HG03354 (cell line): ENCODE measurements at regions not wholly inside any gene's neighbourhood (a gene's known extent, or its start where the extent isn't known, plus 50 kb on each side); places are given as distances from the start of the nearest gene placed in this dataset.
"Not testable (repeated sequence)": the region's sequence is repeated elsewhere in the genome, so short reads cannot be mapped to it uniquely, and the experiment has no call there.

Experiments used
- ATAC-seq: cut with Tn5 transposase; IDR thresholded peaks from one replicate; pipeline ENCODE4 v1.9.1; 2021; ENCODE audit warnings: mild to moderate bottlenecking; ENCODE audit not compliant: unreplicated experiment, poor library complexity, severe bottlenecking

DNA sequence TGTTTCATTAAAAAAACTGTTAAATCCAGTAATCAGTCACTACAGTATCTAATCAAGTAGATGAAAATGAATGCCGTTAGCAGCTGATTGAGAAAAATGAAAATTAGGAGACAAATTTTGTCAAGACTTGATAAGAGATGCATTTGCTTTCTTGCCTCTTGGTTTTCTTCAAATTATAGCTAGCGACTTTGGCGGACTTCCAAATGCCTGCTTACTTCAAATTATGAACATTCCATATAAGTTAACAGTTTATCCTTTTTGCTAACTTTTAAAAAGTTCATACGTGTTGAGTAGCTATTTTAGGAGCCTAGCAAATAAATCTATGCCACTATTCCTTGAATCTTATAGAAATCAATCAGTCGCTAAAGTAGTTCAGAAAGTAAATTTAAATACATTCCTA is 58.8 kb downstream of the PPP4R3C start:
- ATAC-seq, result no peak

DNA sequence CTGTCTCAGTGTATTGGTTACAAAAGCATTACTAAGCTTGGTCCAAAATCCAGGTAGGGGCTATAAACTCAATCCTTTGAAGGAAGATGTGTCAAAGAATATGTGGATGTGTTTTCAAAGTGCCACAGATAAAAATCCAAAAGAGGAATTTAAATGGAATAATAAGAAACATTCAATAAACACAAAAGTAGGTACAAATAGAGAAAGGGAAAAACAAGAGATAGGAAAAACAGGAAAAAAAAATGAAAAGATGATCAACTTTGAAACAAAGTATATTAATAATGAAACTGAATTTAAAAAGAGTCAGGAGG is 64.0 kb downstream of the PPP4R3C start:
- ATAC-seq, result no peak

GRCh38 chrX:27391623-27392022 is 71.5 kb downstream of the PPP4R3C start:
- ATAC-seq, result no peak

DNA sequence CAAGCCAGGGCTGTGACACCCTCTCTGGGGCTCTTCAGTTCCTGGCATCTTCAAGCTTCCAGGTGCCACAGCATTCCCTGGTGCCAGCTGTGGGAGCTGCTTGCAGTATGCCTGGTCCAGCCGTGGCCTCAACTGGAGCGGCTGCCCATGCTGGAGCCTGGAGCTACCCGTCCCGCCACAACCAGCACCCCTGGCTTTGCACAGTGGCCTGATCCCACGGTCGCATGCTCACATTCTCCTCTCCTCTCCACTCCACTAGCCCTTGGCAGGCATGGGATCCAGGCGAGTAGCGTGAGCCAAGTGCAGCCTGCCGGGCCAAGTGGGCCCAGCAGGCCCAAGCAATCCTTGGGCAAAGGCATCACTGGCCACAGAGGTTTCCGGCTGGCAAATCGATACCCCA is 81.7 kb downstream of the PPP4R3C start:
- ATAC-seq, result no peak

DNA sequence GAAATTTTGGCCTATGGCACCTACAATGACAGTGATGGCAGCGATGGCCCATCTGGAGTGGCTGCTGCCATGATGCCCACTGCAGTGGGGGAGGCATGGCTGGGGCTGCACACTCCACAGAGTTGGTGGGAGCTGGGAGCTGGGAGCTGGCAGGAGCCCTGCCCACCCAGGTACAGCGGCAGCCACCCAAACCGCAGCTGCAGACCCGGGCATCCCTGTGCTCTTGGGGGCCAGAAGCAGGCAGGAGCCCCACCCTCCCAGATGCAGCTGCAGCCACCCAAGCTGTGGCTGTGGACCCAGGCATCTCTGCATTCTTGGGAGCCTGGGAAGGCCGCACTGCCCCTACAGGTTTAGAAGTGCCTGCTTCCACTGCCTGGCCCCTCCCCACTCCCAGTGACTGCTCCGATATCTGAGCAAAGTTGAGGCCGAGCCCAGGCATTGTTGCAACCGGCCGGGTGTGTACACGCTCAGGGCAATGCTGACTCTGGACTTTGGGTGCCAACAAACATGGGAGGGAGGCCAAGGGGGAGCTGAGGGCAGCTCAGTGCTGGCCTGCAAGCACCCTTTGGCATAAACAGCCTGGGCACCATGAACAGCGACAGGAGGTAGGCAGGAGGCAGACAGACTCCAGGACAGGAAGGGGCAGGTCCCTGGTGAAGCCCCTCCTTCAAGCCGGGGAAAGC is 82.8 kb downstream of the PPP4R3C start:
- no peak for ATAC-seq

DNA sequence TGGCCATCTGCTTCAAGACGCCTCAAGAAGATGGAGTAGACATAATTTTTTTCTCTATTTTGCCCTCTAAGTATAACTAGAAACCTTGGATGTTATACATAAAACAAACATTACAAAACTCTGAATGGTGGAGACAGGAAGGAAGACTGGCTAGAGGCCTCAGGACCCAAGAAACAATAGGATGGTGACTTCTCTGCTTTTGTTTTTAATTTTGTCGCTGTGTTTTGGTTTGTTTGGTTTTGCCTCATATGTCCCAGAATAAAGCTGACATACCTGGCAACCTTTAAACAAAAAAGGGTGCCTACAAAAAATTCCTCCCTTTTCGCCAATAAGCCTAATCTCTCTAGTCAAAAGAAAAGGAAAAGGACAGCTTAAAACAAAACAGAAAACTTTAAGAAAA is 109.1 kb downstream of the PPP4R3C start:
- no peak for ATAC-seq

- no peak for ATAC-seq
Measured at GRCh38 chrX:27350476-27350875, 112.7 kb downstream of the PPP4R3C start.

- no peak for ATAC-seq
Measured at GRCh38 chrX:27336466-27337091, 126.6 kb downstream of the PPP4R3C start.

- ATAC-seq, result no peak
Measured at GRCh38 chrX:27321632-27322031, 141.5 kb downstream of the PPP4R3C start.

GRCh38 chrX:27309406-27309805 is 153.7 kb downstream of the PPP4R3C start:
- ATAC-seq, result no peak

DNA sequence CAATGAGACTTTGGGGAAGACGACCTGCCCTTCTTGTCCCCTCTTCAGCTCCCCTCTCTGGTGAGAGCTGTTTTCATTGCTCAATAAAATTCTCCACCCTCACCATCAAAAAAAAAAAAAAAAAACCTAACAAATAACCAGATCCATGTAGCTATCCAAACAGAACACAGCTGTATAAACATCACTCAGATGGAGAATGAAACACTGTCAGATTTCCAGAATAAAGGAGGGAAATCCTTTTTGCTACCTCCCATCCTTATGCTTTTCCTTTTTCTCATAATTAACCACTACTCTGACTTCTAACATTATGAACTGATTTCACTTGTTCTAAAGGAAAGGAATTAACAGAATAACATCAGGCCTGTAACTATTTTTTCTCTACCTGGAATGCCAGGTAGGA is 155.6 kb downstream of the PPP4R3C start:
- no peak for ATAC-seq

GRCh38 chrX:27292552-27292951 is 170.6 kb downstream of the PPP4R3C start:
- ATAC-seq, result not testable (repeated sequence)

GRCh38 chrX:27276751-27277150 is 186.4 kb downstream of the PPP4R3C start:
- no peak for ATAC-seq

DNA sequence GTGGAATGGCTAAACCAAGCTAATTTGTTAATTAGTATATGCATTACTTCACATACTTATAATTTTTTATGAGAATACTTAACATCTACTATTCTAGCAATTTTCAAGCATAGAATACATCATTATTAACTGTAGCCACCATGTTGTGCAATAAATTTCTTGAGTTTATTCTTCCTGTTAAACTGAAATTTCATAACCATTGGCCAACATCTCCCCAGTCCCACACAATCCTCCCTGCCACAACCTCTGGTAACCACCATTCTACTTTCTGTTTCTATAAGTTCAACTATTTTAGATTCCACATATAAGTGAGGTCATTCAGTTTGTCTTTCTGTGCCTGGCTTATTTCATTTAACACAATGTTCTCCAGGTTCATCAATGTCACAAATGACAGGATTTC is 208.5 kb downstream of the PPP4R3C start:
- ATAC-seq, result no peak

DNA sequence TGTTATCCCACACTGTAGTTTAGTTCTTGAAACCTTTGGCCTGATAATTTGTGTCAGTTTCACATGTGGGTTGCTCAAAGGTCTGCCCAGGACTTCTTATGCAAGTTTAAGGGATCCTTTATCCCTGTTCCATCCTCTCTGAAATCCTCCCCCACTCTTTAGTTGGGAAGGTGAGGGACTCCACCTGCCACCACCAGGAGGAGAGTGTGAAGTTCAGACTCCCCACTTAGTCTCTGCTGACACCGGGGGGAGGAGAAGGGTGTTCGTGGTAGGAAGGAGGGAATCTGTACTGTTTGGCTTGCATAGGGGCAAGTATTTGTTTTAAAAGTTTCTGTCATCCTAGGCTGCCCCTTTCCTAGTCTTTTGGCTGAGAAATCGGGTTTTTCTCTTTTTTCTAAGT is 211.8 kb downstream of the PPP4R3C start:
- no peak for ATAC-seq

DNA sequence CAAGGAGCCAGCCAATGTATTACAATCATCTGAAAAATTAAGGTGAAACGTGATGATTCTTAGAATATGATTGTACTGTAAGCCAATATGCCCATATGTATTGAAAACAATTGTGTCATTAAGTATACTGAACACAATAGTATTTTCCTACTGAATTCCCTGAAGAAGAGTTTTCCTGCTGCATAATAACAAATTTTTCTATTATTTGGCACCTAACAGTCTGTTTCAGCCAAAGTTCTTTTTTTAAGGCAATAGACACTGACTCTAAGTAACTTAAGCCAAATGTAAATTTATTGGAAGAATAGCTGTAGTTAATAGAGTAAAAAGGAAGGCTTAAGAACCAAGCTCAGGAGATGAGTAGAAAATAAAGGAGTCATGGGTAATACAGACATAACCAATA is 220.6 kb downstream of the PPP4R3C start:
- ATAC-seq, result no peak

DNA sequence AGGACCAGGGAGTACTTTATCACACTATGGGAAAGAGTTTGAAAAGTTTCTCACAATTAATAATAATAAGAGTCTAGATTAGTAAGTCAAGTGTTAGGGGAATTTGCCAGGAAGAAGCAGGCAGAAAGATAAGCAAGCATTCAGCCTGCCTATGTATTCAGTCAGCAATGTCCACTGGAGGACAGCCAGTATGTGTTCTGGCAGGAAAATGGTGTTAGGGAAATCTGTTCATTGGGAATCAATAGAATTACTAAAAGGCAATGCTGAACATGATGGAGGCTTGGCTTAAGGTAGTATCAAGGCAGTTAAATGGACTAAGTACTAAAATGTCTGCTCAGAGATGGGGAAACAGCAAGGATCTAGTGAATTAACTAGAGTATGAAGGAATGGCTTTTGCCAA is 221.2 kb downstream of the PPP4R3C start:
- ATAC-seq, result no peak

DNA sequence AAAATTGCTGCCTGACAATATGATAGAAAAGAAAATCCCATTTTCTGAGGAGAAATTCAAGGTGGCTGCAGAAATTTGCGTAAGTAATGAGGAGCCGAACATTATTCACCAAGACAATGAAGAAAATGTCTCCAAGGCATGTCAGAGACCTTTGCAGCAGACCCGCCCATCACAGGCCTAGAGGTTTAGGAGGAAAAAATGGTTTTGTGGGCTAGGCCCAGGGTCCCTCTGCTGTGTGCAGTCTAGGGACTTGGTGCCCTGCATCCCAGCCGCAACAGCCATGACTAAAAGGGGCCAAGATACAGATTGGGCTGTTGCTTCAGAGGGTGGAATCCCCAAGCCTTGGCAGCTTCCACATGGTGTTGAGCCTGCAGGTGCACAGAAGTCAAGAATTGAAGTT is 223.1 kb downstream of the PPP4R3C start:
- ATAC-seq, result not testable (repeated sequence)

DNA sequence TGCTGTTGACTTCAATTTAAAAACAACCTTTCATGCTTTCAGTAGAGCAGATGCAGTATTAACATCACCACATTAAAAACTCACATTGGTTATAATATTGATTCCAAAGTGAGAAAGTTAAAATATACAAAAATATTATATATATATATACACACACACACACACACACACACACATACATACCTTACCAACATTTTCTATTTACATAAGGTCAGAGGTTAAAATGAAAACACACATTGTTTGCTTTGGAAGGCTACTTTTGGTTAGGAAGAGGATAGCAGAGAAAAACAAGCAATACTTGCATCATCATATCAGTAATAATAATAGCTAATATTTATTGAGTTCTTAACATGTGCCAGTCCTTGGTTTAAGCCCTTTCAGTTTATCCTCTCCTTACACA is 226.5 kb downstream of the PPP4R3C start:
- no peak for ATAC-seq

- no peak for ATAC-seq
Measured at GRCh38 chrX:27229721-27230120, 233.4 kb downstream of the PPP4R3C start.

GRCh38 chrX:27222661-27223060 is 240.5 kb downstream of the PPP4R3C start:
- no peak for ATAC-seq

DNA sequence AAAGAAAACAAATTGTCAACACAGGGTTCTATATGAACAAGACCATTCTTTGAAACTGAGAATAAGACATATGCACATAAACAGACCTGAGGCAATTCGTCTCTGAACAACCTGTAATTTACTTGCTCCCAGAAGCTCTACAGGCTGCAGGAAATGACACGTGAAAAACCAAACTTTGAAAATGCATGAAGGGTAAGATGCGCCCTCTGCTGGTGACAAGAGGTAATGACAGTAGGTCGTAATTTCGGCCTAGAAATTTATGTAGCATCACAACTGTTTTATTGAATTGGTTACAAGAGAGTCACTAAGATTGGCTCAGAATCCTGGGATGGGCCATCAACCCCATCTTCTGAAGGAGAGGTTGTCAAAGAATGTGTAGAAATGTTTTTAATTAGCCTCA is 276.5 kb downstream of the PPP4R3C start:
- ATAC-seq, result peak; percentile 85
